ENCODE measurements at regions not wholly inside any gene's neighbourhood (a gene's known extent, or its start where the extent isn't known, plus 50 kb on each side); places are given as distances from the start of the nearest gene placed in this dataset.
"Not testable (repeated sequence)": the region's sequence is repeated elsewhere in the genome, so short reads cannot be mapped to it uniquely, and the experiment has no call there.

GRCh38 chr2:111574803-111575202 lies 309.2 kb downstream of the ANAPC1 start:
- WGBS, 5 donors, result 85 to 92% (median 89%) methylated on average over 3 to 4 of the region's 4 CpGs

GRCh38 chr2:111577154-111577885 lies 306.7 kb downstream of the ANAPC1 start:
- H3K36me3 ChIP-seq; H3K4me1 ChIP-seq; H3K9me3 ChIP-seq; DNase-seq; H3K4me3 ChIP-seq; H3K27me3 ChIP-seq; intact Hi-C loops (cut with DNase I; ENCODE audit: low total_unique reads); H3K27ac ChIP-seq: not testable (repeated sequence)
- WGBS, 5 donors, result 88 to 97% (median 93%) methylated on average over 12 to 17 of the region's 18 CpGs

More at GRCh38 chr2:111574803-111575202, 309.2 kb downstream of the ANAPC1 start:
- H3K27me3 ChIP-seq; H3K4me1 ChIP-seq; DNase-seq; H3K9me3 ChIP-seq; H3K27ac ChIP-seq; intact Hi-C loops (cut with DNase I; ENCODE audit: low total_unique reads); H3K4me3 ChIP-seq; H3K36me3 ChIP-seq: not testable (repeated sequence)

- WGBS, 5 donors, result 80 to 87% (median 83%) methylated on average over 7 to 9 of the region's 10 CpGs
- H3K9me3 ChIP-seq; H3K4me3 ChIP-seq; H3K27ac ChIP-seq; H3K4me1 ChIP-seq; intact Hi-C loops (cut with DNase I; ENCODE audit: low total_unique reads); DNase-seq; H3K36me3 ChIP-seq; H3K27me3 ChIP-seq: not testable (repeated sequence)
Observed at GRCh38 chr2:111579500-111580134, 304.4 kb downstream of the ANAPC1 start.

GRCh38 chr2:111580616-111581015 lies 303.4 kb downstream of the ANAPC1 start:
- H3K9me3 ChIP-seq; DNase-seq; H3K27me3 ChIP-seq; H3K27ac ChIP-seq; H3K4me1 ChIP-seq; H3K4me3 ChIP-seq; intact Hi-C loops (cut with DNase I; ENCODE audit: low total_unique reads); H3K36me3 ChIP-seq: not testable (repeated sequence)
- WGBS, 5 donors, result no CpG with 5 or more reads among the region's 6 CpGs

GRCh38 chr2:111582090-111582489 lies 301.9 kb downstream of the ANAPC1 start:
- H3K4me1 ChIP-seq; DNase-seq; intact Hi-C loops (cut with DNase I; ENCODE audit: low total_unique reads); H3K27me3 ChIP-seq; H3K36me3 ChIP-seq; H3K4me3 ChIP-seq; H3K27ac ChIP-seq; H3K9me3 ChIP-seq: not testable (repeated sequence)
- 66 to 81% (median 80%) methylated on average over 6 of the region's 6 CpGs for WGBS, 5 donors

- H3K4me1 ChIP-seq; H3K27me3 ChIP-seq; H3K9me3 ChIP-seq; H3K27ac ChIP-seq; intact Hi-C loops (cut with DNase I; ENCODE audit: low total_unique reads); H3K4me3 ChIP-seq; H3K36me3 ChIP-seq; DNase-seq: not testable (repeated sequence)
- WGBS, 5 donors, result no CpG with 5 or more reads among the region's 3 CpGs
Observed at GRCh38 chr2:111583480-111583879, 300.5 kb downstream of the ANAPC1 start.

- H3K36me3 ChIP-seq; H3K27me3 ChIP-seq; intact Hi-C loops (cut with DNase I; ENCODE audit: low total_unique reads); H3K4me3 ChIP-seq; H3K4me1 ChIP-seq; H3K27ac ChIP-seq; DNase-seq; H3K9me3 ChIP-seq: not testable (repeated sequence)
- WGBS, 5 donors, result 55 to 63% (median 56%) methylated on average over 1 to 2 of the region's 2 CpGs
Observed at GRCh38 chr2:111584540-111584939, 299.5 kb downstream of the ANAPC1 start.

GRCh38 chr2:111584950-111585349 lies 299.0 kb downstream of the ANAPC1 start:
- H3K4me1 ChIP-seq; H3K4me3 ChIP-seq; H3K27me3 ChIP-seq; H3K27ac ChIP-seq; H3K36me3 ChIP-seq; intact Hi-C loops (cut with DNase I; ENCODE audit: low total_unique reads); DNase-seq; H3K9me3 ChIP-seq: not testable (repeated sequence)
- WGBS, 5 donors, result 33 to 76% (median 72%) methylated on average over 4 to 6 of the region's 6 CpGs

- H3K4me3 ChIP-seq; H3K27me3 ChIP-seq; H3K4me1 ChIP-seq; H3K9me3 ChIP-seq; DNase-seq; H3K27ac ChIP-seq; intact Hi-C loops (cut with DNase I; ENCODE audit: low total_unique reads); H3K36me3 ChIP-seq: not testable (repeated sequence)
- WGBS, 5 donors, result 31 to 100% (median 49%) methylated on average over 1 to 2 of the region's 2 CpGs
Observed at GRCh38 chr2:111586014-111586413, 298.0 kb downstream of the ANAPC1 start.

GRCh38 chr2:111595072-111595471 lies 288.9 kb downstream of the ANAPC1 start:
- H3K27ac ChIP-seq; H3K9me3 ChIP-seq; H3K4me3 ChIP-seq; H3K27me3 ChIP-seq; DNase-seq; H3K36me3 ChIP-seq; H3K4me1 ChIP-seq; intact Hi-C loops (cut with DNase I; ENCODE audit: low total_unique reads): not testable (repeated sequence)
- WGBS, 5 donors, result 80 to 100% (median 95%) methylated on average over 1 to 4 of the region's 7 CpGs; no CpG with 5 or more reads in 1 of the 5 donors

GRCh38 chr2:111596808-111597705 lies 286.9 kb downstream of the ANAPC1 start:
- H3K36me3 ChIP-seq; H3K4me1 ChIP-seq; H3K27ac ChIP-seq; H3K9me3 ChIP-seq; intact Hi-C loops (cut with DNase I; ENCODE audit: low total_unique reads); DNase-seq; H3K27me3 ChIP-seq; H3K4me3 ChIP-seq: not testable (repeated sequence)
- 8 to 54% (median 25%) methylated on average over 1 to 2 of the region's 4 CpGs for WGBS, 5 donors

Measured in stomach (tissue), 8 donors.